Choroid plexus epithelial cell (primary cell): ENCODE measurements at regions not wholly inside any gene's neighbourhood (a gene's known extent, or its start where the extent isn't known, plus 50 kb on each side); places are given as distances from the start of the nearest gene placed in this dataset.

Source experiments
- DNase-seq: peaks from one replicate; pipeline ENCODE4 v3.0.0-alpha.2; 2010; ENCODE audit warnings: low read depth
- H3K4me3 ChIP-seq: 2 replicates; pipeline ENCODE4 v1.5.1; 2011; ENCODE audit warnings: low read depth, mild to moderate bottlenecking, control low read depth, low read length, moderate library complexity
- TF ChIP-seq, protein P1 (sequence below): conservative IDR thresholded peaks from 2 replicates; pipeline ENCODE4 v1.5.1; 2011; ENCODE audit warnings: low read depth, mild to moderate bottlenecking, control low read depth, inconsistent platforms, low read length, moderate library complexity

DNA sequence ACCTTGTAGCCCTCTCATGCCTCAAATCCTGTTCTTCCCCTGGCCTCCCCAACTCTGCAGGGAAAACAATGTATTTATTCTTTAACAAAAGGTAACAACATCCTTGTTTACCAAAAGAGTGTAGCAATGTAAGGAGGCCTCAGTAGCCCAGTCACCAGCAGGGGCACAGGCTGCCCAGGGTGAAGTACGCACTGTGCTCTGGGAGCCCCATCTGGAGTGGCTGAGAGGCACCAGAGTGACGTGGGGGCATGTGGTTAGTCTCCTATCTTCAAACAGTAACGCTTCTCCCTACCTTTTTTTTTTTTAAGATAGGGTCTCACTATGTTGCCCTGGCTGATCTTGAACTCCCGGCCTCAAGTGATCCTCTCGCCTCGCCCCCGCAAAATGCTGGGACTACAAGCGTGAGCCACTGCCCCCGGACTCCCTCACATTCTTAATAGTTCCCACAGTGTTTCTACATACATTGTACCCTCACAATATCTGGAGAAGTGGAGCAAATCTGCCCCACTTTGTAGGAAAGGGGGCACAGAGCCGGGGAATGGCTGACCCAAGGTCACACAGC, 51.3 kb upstream of the ECE1 start:
- TF ChIP-seq, protein P1, sequence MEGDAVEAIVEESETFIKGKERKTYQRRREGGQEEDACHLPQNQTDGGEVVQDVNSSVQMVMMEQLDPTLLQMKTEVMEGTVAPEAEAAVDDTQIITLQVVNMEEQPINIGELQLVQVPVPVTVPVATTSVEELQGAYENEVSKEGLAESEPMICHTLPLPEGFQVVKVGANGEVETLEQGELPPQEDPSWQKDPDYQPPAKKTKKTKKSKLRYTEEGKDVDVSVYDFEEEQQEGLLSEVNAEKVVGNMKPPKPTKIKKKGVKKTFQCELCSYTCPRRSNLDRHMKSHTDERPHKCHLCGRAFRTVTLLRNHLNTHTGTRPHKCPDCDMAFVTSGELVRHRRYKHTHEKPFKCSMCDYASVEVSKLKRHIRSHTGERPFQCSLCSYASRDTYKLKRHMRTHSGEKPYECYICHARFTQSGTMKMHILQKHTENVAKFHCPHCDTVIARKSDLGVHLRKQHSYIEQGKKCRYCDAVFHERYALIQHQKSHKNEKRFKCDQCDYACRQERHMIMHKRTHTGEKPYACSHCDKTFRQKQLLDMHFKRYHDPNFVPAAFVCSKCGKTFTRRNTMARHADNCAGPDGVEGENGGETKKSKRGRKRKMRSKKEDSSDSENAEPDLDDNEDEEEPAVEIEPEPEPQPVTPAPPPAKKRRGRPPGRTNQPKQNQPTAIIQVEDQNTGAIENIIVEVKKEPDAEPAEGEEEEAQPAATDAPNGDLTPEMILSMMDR: no peak
- no peak overlapping the region for H3K4me3 ChIP-seq
- no peak for DNase-seq

DNA sequence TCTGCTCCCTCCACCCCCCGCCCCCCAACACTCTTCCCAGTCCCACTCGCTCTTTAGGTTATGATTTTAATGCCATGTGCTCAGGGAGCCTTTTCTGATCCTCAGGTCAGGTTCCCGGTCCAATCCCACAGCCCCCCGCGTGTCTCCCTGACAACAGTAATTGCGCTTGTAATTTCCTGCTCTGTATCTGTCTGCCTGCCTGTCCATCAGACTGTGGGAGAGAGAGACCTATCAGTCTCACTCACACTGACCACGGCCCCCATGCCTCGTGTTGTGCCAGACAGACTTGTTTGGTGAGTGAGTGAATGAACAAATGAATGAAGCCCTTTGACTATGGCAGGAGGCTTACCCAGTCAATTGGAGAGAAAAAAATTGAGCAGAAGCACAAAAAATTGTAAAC, 50.8 kb upstream of the ECE1 start:
- DNase-seq: no peak
- no peak overlapping the region for H3K4me3 ChIP-seq
- TF ChIP-seq, protein P1: no peak

- TF ChIP-seq, protein P1: no peak
- DNase-seq: no peak
- no peak overlapping the region for H3K4me3 ChIP-seq
Observed at GRCh38 chr1:21340230-21340945, 50.1 kb upstream of the ECE1 start.
